Tibial artery (tissue), 4 donors: ENCODE measurements at regions not wholly inside any gene's neighbourhood (a gene's known extent, or its start where the extent isn't known, plus 50 kb on each side); places are given as distances from the start of the nearest gene placed in this dataset.

Source experiments
- DNase-seq, 2 donors: peaks; one replicate each; pipeline ENCODE4 v3.0.0-alpha.2; 2019
- H3K27ac ChIP-seq, 2 donors: fragments of 200-600 bp; sonication (generic) in 1 of 2; 1 replicate in 1 of 2; 2 replicates in 1 of 2; pipeline ENCODE4 v1.5.1; 2018 to 2019; ENCODE audit warnings: mild to moderate bottlenecking in 1 of 2
- H3K27me3 ChIP-seq, 2 donors: fragments of 200-600 bp; sonication (generic) in 1 of 2; one replicate each; pipeline versions ENCODE4 v1.5.1 to v1.6.0; 2016 to 2019
- H3K36me3 ChIP-seq, 3 donors: fragments of 200-600 bp; sonication (generic) in 2 of 3; one replicate each; pipeline ENCODE4 v1.5.1; 2016 to 2019; ENCODE audit warnings: mild to moderate bottlenecking in 2 of 3
- H3K4me1 ChIP-seq, 4 donors: fragments of 200-600 bp; sonication (generic) in 2 of 4; 1 replicate in 3 of 4; 2 replicates in 1 of 4; pipeline ENCODE4 v1.5.1; 2016 to 2019
- H3K4me3 ChIP-seq, 2 donors: fragments of 200-600 bp; sonication (generic) in 1 of 2; 1 replicate in 1 of 2; 2 replicates in 1 of 2; pipeline ENCODE4 v1.5.1; 2018 to 2019; ENCODE audit warnings: mild to moderate bottlenecking in 2 of 2
- H3K9me3 ChIP-seq, 3 donors: fragments of 200-600 bp; sonication (generic) in 1 of 3; one replicate each; pipeline ENCODE4 v1.5.1; 2016 to 2019
- CTCF ChIP-seq, 2 experiments: fragments of 200-600 bp in 1 of 2; fragments of 450-650 bp in 1 of 2; IDR thresholded peaks; one replicate each; pipeline ENCODE4 v1.5.1; 2017 to 2019; ENCODE audit warnings: antibody characterized with exemption in 2 of 2, mild to moderate bottlenecking in 1 of 2, moderate library complexity in 1 of 2
- intact Hi-C: fragments of 100-400 bp; cut with DNase I; formaldehyde crosslinking; loops from one replicate; pipeline ENCODE4 v1.15.0; 2023; ENCODE audit warnings: low total_unique reads

GRCh38 chr2:2926009-2926857 is 451.4 kb downstream of the EIPR1 start:
- Histone ChIP-seq H3K27me3 (no peaks in the 10 kb centered on the region), H3K9me3 (peaks cover 0 to 4% (median 0%) of the 10 kb centered on the region in 3 donors), H3K4me1 (no peaks in the 10 kb centered on the region), H3K36me3 (no peaks in the 10 kb centered on the region), H3K27ac (no peak overlapping the region), H3K4me3 (no peak overlapping the region)
- intact Hi-C loops: no loop called here
- no peak for DNase-seq
- no peak for TF ChIP-seq CTCF (IDR thresholded peaks at IDR 0.05)

- Histone ChIP-seq H3K4me3 (no peak overlapping the region), H3K36me3 (no peaks in the 10 kb centered on the region), H3K4me1 (no peaks in the 10 kb centered on the region), H3K27ac (no peak overlapping the region), H3K9me3 (no peaks in the 10 kb centered on the region), H3K27me3 (no peaks in the 10 kb centered on the region)
- no peak for TF ChIP-seq CTCF (IDR thresholded peaks at IDR 0.05)
- intact Hi-C loops: no loop called here
- DNase-seq: peak in 1 of 2 donors; percentile 13
These were observed 455.5 kb downstream of the EIPR1 start for GRCh38 chr2:2922156-2922555.

GRCh38 chr2:2921011-2921720 is 456.5 kb downstream of the EIPR1 start:
- Histone ChIP-seq H3K9me3 (peaks cover 0 to 1% (median 0%) of the 10 kb centered on the region in 3 donors), H3K27me3 (no peaks in the 10 kb centered on the region), H3K36me3 (no peaks in the 10 kb centered on the region), H3K27ac (no peak overlapping the region), H3K4me1 (no peaks in the 10 kb centered on the region), H3K4me3 (no peak overlapping the region)
- peak in 1 of 2 donors; percentile 39 for DNase-seq
- TF ChIP-seq CTCF (IDR thresholded peaks at IDR 0.05): no peak
- intact Hi-C loops: no loop called here

- Histone ChIP-seq H3K27me3 (no peaks in the 10 kb centered on the region), H3K27ac (no peak overlapping the region), H3K4me3 (no peak overlapping the region), H3K4me1 (no peaks in the 10 kb centered on the region), H3K36me3 (no peaks in the 10 kb centered on the region), H3K9me3 (peaks cover 0 to 4% (median 0%) of the 10 kb centered on the region in 3 donors)
- DNase-seq: peak in 1 of 2 donors; percentile 17
- no peak for TF ChIP-seq CTCF (IDR thresholded peaks at IDR 0.05)
- intact Hi-C loops: no loop called here
These were observed 457.8 kb downstream of the EIPR1 start for GRCh38 chr2:2919574-2920365.

GRCh38 chr2:2919026-2919425 is 458.6 kb downstream of the EIPR1 start:
- Histone ChIP-seq H3K36me3 (no peaks in the 10 kb centered on the region), H3K27ac (no peak overlapping the region)

More at GRCh38 chr2:2919026-2919425, 458.6 kb downstream of the EIPR1 start:
- Histone ChIP-seq H3K27me3 (no peaks in the 10 kb centered on the region), H3K9me3 (peaks cover 0 to 4% (median 0%) of the 10 kb centered on the region in 3 donors), H3K4me3 (no peak overlapping the region), H3K4me1 (no peaks in the 10 kb centered on the region)
- intact Hi-C loops: no loop called here
- no peak for TF ChIP-seq CTCF (IDR thresholded peaks at IDR 0.05)
- DNase-seq: peak in 1 of 2 donors; percentile 23
